ENCODE measurements at regions not wholly inside any gene's neighbourhood (a gene's known extent, or its start where the extent isn't known, plus 50 kb on each side); places are given as distances from the start of the nearest gene placed in this dataset.

GRCh38 chr10:78656417-78657162 lies 412.2 kb upstream of the ZMIZ1 start:
- Histone ChIP-seq H3K27ac (no peak overlapping the region), H3K4me3 (no peak overlapping the region)
- no peak for DNase-seq (ENCODE audit: low spot score)
- TF ChIP-seq, protein P1, sequence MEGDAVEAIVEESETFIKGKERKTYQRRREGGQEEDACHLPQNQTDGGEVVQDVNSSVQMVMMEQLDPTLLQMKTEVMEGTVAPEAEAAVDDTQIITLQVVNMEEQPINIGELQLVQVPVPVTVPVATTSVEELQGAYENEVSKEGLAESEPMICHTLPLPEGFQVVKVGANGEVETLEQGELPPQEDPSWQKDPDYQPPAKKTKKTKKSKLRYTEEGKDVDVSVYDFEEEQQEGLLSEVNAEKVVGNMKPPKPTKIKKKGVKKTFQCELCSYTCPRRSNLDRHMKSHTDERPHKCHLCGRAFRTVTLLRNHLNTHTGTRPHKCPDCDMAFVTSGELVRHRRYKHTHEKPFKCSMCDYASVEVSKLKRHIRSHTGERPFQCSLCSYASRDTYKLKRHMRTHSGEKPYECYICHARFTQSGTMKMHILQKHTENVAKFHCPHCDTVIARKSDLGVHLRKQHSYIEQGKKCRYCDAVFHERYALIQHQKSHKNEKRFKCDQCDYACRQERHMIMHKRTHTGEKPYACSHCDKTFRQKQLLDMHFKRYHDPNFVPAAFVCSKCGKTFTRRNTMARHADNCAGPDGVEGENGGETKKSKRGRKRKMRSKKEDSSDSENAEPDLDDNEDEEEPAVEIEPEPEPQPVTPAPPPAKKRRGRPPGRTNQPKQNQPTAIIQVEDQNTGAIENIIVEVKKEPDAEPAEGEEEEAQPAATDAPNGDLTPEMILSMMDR (IDR thresholded peaks at IDR 0.05), result no peak

GRCh38 chr10:78657163-78657861 lies 411.5 kb upstream of the ZMIZ1 start:
- DNase-seq (ENCODE audit: low spot score), result no peak
- TF ChIP-seq, protein P1 (IDR thresholded peaks at IDR 0.05), result peak; percentile 48
- Histone ChIP-seq H3K4me3 (no peak overlapping the region), H3K27ac (peak overlapping the region in 1 of 2 donors; percentile 5)

DNA sequence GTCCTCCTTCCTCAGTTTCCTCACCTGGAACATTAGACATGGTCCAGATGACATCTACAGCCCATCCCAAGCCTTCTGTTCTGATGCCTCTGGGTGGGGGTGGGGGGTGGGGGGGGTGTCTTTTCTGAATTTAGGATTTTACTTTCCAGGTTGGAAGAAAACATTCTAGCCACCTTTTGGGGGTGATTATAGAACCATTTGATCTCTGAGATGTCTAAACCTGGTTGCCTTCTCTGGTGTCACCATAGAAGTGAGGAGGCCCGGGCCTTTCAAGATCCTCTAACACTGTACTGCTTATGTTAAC lies 411.0 kb upstream of the ZMIZ1 start:
- TF ChIP-seq, protein P1 (IDR thresholded peaks at IDR 0.05), result no peak
- Histone ChIP-seq H3K4me3 (no peak overlapping the region), H3K27ac (no peak overlapping the region)
- no peak for DNase-seq (ENCODE audit: low spot score)

DNA sequence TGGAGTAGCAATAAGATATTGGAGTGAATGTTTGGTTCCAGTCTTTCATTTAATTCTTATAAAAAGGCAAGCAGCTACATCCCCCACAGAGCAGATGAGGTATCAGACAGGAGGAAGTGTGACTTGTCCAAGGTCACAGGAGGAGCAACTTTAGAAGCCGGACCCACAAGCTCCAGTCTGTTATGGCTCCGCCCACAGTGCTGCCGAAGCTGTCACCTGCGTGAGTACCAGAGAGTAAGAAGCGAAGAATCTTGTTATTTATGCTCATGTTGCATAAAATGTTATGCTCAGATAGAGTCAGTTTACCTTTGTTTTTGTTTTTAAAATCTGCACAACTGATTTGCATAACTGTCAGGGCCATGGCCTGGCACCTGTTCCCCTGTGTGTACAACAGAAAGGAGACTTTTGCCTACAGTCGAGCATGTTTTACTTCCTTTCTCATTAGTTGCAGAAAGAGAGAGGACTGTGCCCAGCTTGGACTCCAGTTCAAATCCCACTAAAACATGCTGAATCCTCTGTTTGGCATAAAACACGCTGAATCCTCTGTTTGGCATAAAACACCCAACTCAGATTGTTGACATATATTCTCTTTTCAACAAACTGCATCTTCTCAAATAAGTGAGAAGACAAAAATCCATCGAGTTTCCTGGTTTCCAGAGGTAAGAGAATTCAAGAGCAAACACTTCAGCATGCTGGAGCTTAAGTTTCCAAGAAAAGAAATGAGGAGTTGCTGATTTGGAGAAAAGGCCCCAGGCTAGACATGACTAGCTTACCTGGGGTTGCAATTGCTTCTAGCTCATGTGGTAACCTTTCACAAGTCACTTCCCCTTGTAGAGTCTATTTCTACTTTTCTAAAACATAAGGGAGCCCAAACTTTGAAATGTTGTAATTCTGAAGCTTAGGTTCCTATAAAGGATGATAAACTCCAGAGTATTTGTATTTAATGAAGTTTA lies 409.8 kb upstream of the ZMIZ1 start:
- TF ChIP-seq, protein P1 (IDR thresholded peaks at IDR 0.05), result no peak
- no peak for DNase-seq (ENCODE audit: low spot score)
- H3K27ac ChIP-seq, result no peak overlapping the region
- no peak overlapping the region for H3K4me3 ChIP-seq

DNA sequence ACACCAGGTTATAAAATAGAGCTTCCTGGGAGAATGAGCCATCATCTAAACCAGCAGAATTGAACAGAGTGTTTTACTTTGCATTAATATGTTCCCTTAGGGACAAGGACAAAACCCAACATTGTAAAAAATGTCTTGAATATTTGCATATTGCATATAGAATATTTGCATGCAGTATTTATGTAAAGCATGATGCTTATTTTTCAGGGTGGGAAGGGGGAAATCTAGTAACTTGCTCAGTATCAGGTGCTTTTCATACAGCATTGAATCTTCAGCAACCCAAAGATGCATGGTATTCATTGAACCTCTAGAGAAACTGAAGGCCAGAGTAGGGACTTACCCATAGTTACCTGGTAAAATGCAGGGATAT lies 409.2 kb upstream of the ZMIZ1 start:
- TF ChIP-seq, protein P1 (IDR thresholded peaks at IDR 0.05), result no peak
- no peak overlapping the region for H3K27ac ChIP-seq
- H3K4me3 ChIP-seq, result no peak overlapping the region
- no peak for DNase-seq (ENCODE audit: low spot score)

DNA sequence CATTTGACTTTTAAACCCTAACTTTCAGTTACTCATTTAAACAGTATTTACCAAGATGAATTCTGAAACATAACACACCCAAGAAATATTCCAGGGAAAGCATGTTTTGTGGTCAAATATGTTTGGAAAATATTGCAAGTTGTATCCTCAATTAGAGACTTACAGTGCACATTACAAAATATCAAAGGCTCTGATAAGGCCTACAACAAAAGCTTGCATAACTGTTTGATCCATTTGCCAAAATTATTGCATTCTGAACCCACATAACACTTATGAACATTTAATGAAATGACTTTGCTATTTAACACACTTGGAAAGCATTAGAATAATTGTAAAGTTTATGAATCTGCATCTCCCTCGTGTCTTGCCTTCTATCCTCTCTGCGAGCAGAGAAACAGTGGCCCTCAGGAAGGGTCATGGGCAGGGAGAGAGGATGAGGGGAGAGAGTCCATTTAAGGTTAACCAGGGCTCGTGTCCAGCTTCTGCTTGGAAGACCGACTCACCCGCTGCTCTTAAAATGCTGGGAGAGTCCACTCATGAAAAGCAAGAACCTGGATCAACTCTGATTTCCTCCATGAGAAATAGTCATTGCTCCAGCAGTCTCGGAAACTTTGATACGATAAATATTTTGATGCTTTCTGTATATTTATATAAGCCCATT lies 408.2 kb upstream of the ZMIZ1 start:
- Histone ChIP-seq H3K4me3 (no peak overlapping the region), H3K27ac (no peak overlapping the region)
- DNase-seq (ENCODE audit: low spot score), result no peak
- TF ChIP-seq, protein P1 (IDR thresholded peaks at IDR 0.05), result no peak

Measured in coronary artery (tissue), 2 donors.